Right lobe of liver (tissue), 4 donors: ENCODE measurements at regions not wholly inside any gene's neighbourhood (a gene's known extent, or its start where the extent isn't known, plus 50 kb on each side); places are given as distances from the start of the nearest gene placed in this dataset.

Experiments used
- POLR2A ChIP-seq: fragments of 450-650 bp; IDR thresholded peaks from one replicate; pipeline ENCODE4 v1.6.1; 2017; ENCODE audit warnings: antibody characterized with exemption, mild to moderate bottlenecking
- TF ChIP-seq, protein P1 (sequence below), 4 donors: fragments of 200-600 bp in 3 of 4; fragments of 450-650 bp in 1 of 4; IDR thresholded peaks; one replicate each; pipeline versions ENCODE4 v1.5.1 to v1.8.0; 2016 to 2022; ENCODE audit warnings: antibody characterized with exemption in 4 of 4, mild to moderate bottlenecking in 2 of 4
- donor health status: DM: no; HTN: no; CAD: no.
- donor health status: DM: no; HTN: no; CAD: no.
- donor health status: DM: no; HTN: yes; CAD: no.

GRCh38 chr21:17044696-17045095 lies 468.1 kb upstream of the CXADR start:
- TF ChIP-seq POLR2A: no peak
- TF ChIP-seq, protein P1, sequence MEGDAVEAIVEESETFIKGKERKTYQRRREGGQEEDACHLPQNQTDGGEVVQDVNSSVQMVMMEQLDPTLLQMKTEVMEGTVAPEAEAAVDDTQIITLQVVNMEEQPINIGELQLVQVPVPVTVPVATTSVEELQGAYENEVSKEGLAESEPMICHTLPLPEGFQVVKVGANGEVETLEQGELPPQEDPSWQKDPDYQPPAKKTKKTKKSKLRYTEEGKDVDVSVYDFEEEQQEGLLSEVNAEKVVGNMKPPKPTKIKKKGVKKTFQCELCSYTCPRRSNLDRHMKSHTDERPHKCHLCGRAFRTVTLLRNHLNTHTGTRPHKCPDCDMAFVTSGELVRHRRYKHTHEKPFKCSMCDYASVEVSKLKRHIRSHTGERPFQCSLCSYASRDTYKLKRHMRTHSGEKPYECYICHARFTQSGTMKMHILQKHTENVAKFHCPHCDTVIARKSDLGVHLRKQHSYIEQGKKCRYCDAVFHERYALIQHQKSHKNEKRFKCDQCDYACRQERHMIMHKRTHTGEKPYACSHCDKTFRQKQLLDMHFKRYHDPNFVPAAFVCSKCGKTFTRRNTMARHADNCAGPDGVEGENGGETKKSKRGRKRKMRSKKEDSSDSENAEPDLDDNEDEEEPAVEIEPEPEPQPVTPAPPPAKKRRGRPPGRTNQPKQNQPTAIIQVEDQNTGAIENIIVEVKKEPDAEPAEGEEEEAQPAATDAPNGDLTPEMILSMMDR (IDR thresholded peaks at IDR 0.05): no peak
